Breast epithelium (tissue), 3 donors: ENCODE measurements at regions not wholly inside any gene's neighbourhood (a gene's known extent, or its start where the extent isn't known, plus 50 kb on each side); places are given as distances from the start of the nearest gene placed in this dataset.

Experiments used
- POLR2A ChIP-seq: fragments of 450-650 bp; IDR thresholded peaks from one replicate; pipeline ENCODE4 v1.6.1; 2016; ENCODE audit warnings: antibody characterized with exemption, mild to moderate bottlenecking, moderate library complexity
- TF ChIP-seq, protein P1 (sequence below), 3 donors: fragments of 450-650 bp; IDR thresholded peaks; one replicate each; pipeline ENCODE4 v1.5.1; 2016 to 2017; ENCODE audit warnings: antibody characterized with exemption in 3 of 3, mild to moderate bottlenecking in 3 of 3, moderate library complexity in 3 of 3

DNA sequence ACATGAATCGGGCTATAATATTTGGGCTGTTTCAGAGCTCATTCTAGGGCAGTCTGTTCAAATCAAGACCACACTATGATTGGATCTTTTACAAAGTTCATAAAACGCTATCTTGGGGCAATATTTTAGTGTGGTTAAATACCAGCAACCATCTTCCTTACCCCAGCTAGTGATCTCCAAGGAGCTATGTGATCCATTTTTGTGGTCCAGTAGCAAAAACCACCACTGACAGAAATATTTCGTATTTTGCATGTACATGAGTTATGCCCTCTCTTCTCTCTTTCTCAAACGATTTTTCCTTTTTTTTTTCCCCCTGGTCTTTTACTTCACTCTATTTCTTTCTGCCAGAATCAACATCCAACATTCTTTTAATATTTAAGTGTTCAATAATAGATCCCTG lies 280.6 kb upstream of the KITLG start:
- TF ChIP-seq, protein P1, sequence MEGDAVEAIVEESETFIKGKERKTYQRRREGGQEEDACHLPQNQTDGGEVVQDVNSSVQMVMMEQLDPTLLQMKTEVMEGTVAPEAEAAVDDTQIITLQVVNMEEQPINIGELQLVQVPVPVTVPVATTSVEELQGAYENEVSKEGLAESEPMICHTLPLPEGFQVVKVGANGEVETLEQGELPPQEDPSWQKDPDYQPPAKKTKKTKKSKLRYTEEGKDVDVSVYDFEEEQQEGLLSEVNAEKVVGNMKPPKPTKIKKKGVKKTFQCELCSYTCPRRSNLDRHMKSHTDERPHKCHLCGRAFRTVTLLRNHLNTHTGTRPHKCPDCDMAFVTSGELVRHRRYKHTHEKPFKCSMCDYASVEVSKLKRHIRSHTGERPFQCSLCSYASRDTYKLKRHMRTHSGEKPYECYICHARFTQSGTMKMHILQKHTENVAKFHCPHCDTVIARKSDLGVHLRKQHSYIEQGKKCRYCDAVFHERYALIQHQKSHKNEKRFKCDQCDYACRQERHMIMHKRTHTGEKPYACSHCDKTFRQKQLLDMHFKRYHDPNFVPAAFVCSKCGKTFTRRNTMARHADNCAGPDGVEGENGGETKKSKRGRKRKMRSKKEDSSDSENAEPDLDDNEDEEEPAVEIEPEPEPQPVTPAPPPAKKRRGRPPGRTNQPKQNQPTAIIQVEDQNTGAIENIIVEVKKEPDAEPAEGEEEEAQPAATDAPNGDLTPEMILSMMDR (IDR thresholded peaks at IDR 0.05) = no peak
- TF ChIP-seq POLR2A = no peak
